ENCODE measurements at regions not wholly inside any gene's neighbourhood (a gene's known extent, or its start where the extent isn't known, plus 50 kb on each side); places are given as distances from the start of the nearest gene placed in this dataset.

DNA sequence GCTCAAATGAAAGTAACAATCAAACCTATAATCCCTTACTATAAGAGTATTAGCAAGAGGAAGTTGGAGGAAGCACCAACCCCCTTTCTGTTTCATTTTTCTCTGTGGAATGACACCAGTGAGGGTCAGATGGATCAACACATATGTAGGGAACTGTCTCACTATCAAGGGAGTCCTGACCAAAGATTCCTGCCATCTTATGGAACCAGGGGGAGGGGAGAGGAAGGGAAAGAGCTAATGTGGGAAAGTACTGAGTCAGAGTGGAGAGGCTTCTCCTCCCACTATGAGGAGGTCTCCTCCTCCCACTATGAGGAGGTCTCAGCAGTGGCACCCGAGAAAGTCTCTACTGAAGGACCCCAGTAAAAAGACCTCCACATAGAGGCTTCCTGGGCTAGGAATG, 73.3 kb upstream of the PCSK1 start:
- no peaks in the 10 kb centered on the region for H3K4me1 ChIP-seq (ENCODE audit: control insufficient read depth in 1 of 2, insufficient read depth in 2 of 2, low read length in 2 of 2)
- DNase-seq (ENCODE audit: low read depth, low spot score): no peak
- intact Hi-C loops (cut with micrococcal nuclease): no loop called here
- TF ChIP-seq SIN3A (IDR thresholded peaks at IDR 0.05; ENCODE audit: low read depth) (no peak), POLR2A (IDR thresholded peaks at IDR 0.05; ENCODE audit: borderline replicate concordance, extremely low read depth, insufficient read depth, insufficient read length) (no peak), JUND (IDR thresholded peaks at IDR 0.05) (no peak), FOSL1 (IDR thresholded peaks at IDR 0.05; ENCODE audit: low read depth) (no peak), POLR2AphosphoS5 (IDR thresholded peaks at IDR 0.05; ENCODE audit: low read depth, low read length) (no peak), ZNF274 (IDR thresholded peaks at IDR 0.05; ENCODE audit: low read depth, low read length) (no peak), EGR1 (IDR thresholded peaks at IDR 0.05; ENCODE audit: low read depth) (no peak), ELF1 (IDR thresholded peaks at IDR 0.05; ENCODE audit: borderline replicate concordance, low read depth) (no peak), EZH2 (IDR thresholded peaks at IDR 0.05) (no peak), ZBTB33 (IDR thresholded peaks at IDR 0.05; ENCODE audit: extremely low read depth, insufficient replicate concordance, low read length) (no peak), SRF (IDR thresholded peaks at IDR 0.05; ENCODE audit: low read depth) (no peak), RAD21 (IDR thresholded peaks at IDR 0.05; ENCODE audit: low read depth) (no peak), EZH2phosphoT487 (IDR thresholded peaks at IDR 0.05; ENCODE audit: borderline replicate concordance) (no peak), YY1 (IDR thresholded peaks at IDR 0.05; ENCODE audit: extremely low read depth, insufficient replicate concordance, low read depth, low read length) (no peak), CBX3 (IDR thresholded peaks at IDR 0.05; ENCODE audit: low read depth) (no peak), TCF7L2 (IDR thresholded peaks at IDR 0.05; ENCODE audit: borderline replicate concordance, extremely low read depth, insufficient read depth, insufficient read length) (no peak), SP1 (IDR thresholded peaks at IDR 0.05; ENCODE audit: low read depth) (no peak)
- TF ChIP-seq, protein P1, sequence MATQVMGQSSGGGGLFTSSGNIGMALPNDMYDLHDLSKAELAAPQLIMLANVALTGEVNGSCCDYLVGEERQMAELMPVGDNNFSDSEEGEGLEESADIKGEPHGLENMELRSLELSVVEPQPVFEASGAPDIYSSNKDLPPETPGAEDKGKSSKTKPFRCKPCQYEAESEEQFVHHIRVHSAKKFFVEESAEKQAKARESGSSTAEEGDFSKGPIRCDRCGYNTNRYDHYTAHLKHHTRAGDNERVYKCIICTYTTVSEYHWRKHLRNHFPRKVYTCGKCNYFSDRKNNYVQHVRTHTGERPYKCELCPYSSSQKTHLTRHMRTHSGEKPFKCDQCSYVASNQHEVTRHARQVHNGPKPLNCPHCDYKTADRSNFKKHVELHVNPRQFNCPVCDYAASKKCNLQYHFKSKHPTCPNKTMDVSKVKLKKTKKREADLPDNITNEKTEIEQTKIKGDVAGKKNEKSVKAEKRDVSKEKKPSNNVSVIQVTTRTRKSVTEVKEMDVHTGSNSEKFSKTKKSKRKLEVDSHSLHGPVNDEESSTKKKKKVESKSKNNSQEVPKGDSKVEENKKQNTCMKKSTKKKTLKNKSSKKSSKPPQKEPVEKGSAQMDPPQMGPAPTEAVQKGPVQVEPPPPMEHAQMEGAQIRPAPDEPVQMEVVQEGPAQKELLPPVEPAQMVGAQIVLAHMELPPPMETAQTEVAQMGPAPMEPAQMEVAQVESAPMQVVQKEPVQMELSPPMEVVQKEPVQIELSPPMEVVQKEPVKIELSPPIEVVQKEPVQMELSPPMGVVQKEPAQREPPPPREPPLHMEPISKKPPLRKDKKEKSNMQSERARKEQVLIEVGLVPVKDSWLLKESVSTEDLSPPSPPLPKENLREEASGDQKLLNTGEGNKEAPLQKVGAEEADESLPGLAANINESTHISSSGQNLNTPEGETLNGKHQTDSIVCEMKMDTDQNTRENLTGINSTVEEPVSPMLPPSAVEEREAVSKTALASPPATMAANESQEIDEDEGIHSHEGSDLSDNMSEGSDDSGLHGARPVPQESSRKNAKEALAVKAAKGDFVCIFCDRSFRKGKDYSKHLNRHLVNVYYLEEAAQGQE (IDR thresholded peaks at IDR 0.05; ENCODE audit: low read depth): no peak
- TF ChIP-seq, protein P2, sequence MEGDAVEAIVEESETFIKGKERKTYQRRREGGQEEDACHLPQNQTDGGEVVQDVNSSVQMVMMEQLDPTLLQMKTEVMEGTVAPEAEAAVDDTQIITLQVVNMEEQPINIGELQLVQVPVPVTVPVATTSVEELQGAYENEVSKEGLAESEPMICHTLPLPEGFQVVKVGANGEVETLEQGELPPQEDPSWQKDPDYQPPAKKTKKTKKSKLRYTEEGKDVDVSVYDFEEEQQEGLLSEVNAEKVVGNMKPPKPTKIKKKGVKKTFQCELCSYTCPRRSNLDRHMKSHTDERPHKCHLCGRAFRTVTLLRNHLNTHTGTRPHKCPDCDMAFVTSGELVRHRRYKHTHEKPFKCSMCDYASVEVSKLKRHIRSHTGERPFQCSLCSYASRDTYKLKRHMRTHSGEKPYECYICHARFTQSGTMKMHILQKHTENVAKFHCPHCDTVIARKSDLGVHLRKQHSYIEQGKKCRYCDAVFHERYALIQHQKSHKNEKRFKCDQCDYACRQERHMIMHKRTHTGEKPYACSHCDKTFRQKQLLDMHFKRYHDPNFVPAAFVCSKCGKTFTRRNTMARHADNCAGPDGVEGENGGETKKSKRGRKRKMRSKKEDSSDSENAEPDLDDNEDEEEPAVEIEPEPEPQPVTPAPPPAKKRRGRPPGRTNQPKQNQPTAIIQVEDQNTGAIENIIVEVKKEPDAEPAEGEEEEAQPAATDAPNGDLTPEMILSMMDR (IDR thresholded peaks at IDR 0.05 in 2 of 3, conservative IDR thresholded peaks at IDR 0.05 in 1 of 3; ENCODE audit: borderline replicate concordance in 1 of 3, insufficient read depth in 1 of 3, low read depth in 2 of 3, low read length in 2 of 3): no peak
- TF ChIP-seq, protein P3, sequence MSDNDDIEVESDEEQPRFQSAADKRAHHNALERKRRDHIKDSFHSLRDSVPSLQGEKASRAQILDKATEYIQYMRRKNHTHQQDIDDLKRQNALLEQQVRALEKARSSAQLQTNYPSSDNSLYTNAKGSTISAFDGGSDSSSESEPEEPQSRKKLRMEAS (IDR thresholded peaks at IDR 0.05): no peak
- POLR2A ChIA-PET: no interaction called here
- H2AFZ ChIP-seq (ENCODE audit: low read depth, low read length, poor library complexity, severe bottlenecking): no peak overlapping the region
- H3K4me3 ChIP-seq (replicated peaks in 1 of 2; ENCODE audit: low read depth in 1 of 2, low read length in 2 of 2): no peak overlapping the region
- H3K27ac ChIP-seq (ENCODE audit: low read depth, low read length): no peak overlapping the region
- H3K9me3 ChIP-seq (ENCODE audit: control insufficient read depth in 1 of 2, insufficient read depth in 1 of 2, low read depth in 1 of 2, low read length in 2 of 2): no peaks in the 10 kb centered on the region
- no peak overlapping the region for H3K4me2 ChIP-seq (ENCODE audit: low read length)
- H3K27me3 ChIP-seq (ENCODE audit: insufficient read depth, low read length): no peaks in the 10 kb centered on the region
- CTCF ChIA-PET: no interaction called here
- RAD21 ChIA-PET (ENCODE audit: low non-redundant PET in 1 of 2, low total read pairs in 2 of 2, uncharacterized antibody in 2 of 2, unreplicated experiment in 2 of 2): no interaction called here
- BruUV-seq (replicated peaks): no TSS peak
- no peak overlapping the region for H3K9ac ChIP-seq (ENCODE audit: low read length)
- H3K36me3 ChIP-seq (ENCODE audit: control insufficient read depth in 1 of 2, insufficient read depth in 2 of 2, low read length in 2 of 2): no peaks in the 10 kb centered on the region
- H4K20me1 ChIP-seq (ENCODE audit: insufficient read depth): no peaks in the 10 kb centered on the region
- no peaks in the 10 kb centered on the region for H3K9me2 ChIP-seq (ENCODE audit: insufficient read depth)
- H3K79me2 ChIP-seq (ENCODE audit: insufficient read depth, low read length): no peaks in the 10 kb centered on the region
- ATAC-seq: no peak

Measured in HCT116 (cell line).